T-helper 1 cell (primary cell): ENCODE measurements at regions not wholly inside any gene's neighbourhood (a gene's known extent, or its start where the extent isn't known, plus 50 kb on each side); places are given as distances from the start of the nearest gene placed in this dataset.

Experiments used
- DNase-seq, 5 donors: peaks; one replicate each; pipeline ENCODE4 v3.0.0-alpha.2; 2012 to 2020

GRCh38 chr11:127105593-127106541, 105.3 kb upstream of the KIRREL3 start:
- DNase-seq, result no peak

GRCh38 chr11:127103586-127104388, 103.2 kb upstream of the KIRREL3 start:
- DNase-seq, result no peak

GRCh38 chr11:127098684-127099083, 98.1 kb upstream of the KIRREL3 start:
- no peak for DNase-seq

- DNase-seq, result no peak
Observed at GRCh38 chr11:127080735-127081134, 80.2 kb upstream of the KIRREL3 start.

GRCh38 chr11:127075758-127076157, 75.2 kb upstream of the KIRREL3 start:
- DNase-seq, result no peak

GRCh38 chr11:127074151-127074761, 73.7 kb upstream of the KIRREL3 start:
- DNase-seq, result no peak

GRCh38 chr11:127073621-127074020, 73.1 kb upstream of the KIRREL3 start:
- DNase-seq, result no peak

GRCh38 chr11:127071606-127072005, 71.0 kb upstream of the KIRREL3 start:
- DNase-seq, result no peak

- DNase-seq, result no peak
Observed at GRCh38 chr11:127070808-127071207, 70.2 kb upstream of the KIRREL3 start.

- no peak for DNase-seq
Observed at GRCh38 chr11:127066401-127067090, 66.0 kb upstream of the KIRREL3 start.

- DNase-seq, result no peak
Observed at GRCh38 chr11:127063241-127063640, 62.7 kb upstream of the KIRREL3 start.

GRCh38 chr11:127061947-127062346, 61.4 kb upstream of the KIRREL3 start:
- DNase-seq, result no peak

- DNase-seq, result no peak
Observed at GRCh38 chr11:127059750-127060149, 59.2 kb upstream of the KIRREL3 start.

- DNase-seq, result no peak
Observed at GRCh38 chr11:127059286-127059685, 58.7 kb upstream of the KIRREL3 start.

GRCh38 chr11:127058524-127058923, 58.0 kb upstream of the KIRREL3 start:
- no peak for DNase-seq

- no peak for DNase-seq
Observed at GRCh38 chr11:127057126-127057525, 56.6 kb upstream of the KIRREL3 start.

- DNase-seq, result no peak
Observed at GRCh38 chr11:127056338-127056971, 55.9 kb upstream of the KIRREL3 start.

GRCh38 chr11:127055236-127055635, 54.7 kb upstream of the KIRREL3 start:
- DNase-seq, result no peak

- DNase-seq, result no peak
Observed at GRCh38 chr11:127054153-127054552, 53.6 kb upstream of the KIRREL3 start.

- no peak for DNase-seq
Observed at GRCh38 chr11:127052404-127052803, 51.8 kb upstream of the KIRREL3 start.
